GM21723 (cell line): ENCODE measurements at regions not wholly inside any gene's neighbourhood (a gene's known extent, or its start where the extent isn't known, plus 50 kb on each side); places are given as distances from the start of the nearest gene placed in this dataset.
"Not testable (repeated sequence)": the region's sequence is repeated elsewhere in the genome, so short reads cannot be mapped to it uniquely, and the experiment has no call there.

ENCODE experiments used
- ATAC-seq: cut with Tn5 transposase; IDR thresholded peaks from one replicate; pipeline ENCODE4 v1.9.1; 2021; ENCODE audit warnings: mild to moderate bottlenecking, moderate library complexity; ENCODE audit not compliant: unreplicated experiment

DNA sequence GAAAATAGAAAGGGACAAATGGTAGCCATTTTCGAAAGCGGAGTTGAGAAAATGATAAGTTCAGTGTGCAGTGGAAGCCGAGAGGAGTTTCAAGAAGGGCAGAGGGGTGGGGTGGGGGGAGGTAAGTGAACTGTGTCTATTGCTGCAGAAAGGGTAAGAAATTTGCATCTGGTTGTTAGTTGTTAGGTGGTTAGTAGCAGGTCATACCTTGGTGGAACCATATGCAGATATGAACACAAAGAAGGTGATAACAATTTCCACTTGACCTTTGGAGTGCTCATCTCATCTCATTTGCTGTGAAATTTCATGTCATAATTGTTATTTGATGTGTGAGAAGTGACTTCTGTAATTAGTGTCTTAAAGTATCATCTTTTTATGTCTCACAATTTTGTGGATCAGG, 288.2 kb downstream of the QKI start:
- ATAC-seq = no peak

- no peak for ATAC-seq
These were observed 287.2 kb downstream of the QKI start for GRCh38 chr6:163701762-163702161.

- ATAC-seq = no peak
These were observed 283.6 kb downstream of the QKI start for GRCh38 chr6:163698086-163698485.

DNA sequence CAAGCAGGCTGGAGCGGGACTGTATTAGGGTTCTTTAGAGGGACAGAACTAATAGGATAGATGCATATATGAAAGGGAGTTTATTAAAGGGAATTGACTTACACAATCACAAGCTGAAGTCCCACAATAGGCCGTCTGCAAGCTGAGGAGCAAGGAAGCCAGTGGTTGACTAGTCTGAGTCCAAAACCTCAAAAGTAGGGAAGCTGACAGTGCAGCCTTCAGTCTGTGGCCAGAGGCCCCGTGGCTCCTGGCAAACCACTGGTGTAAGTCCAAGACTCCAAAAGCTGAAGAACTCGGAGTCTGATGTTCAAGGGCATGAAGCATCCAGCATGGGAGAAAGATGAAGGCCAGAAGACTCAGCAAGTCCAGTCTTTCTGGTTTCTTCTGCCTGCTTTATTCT, 281.8 kb downstream of the QKI start:
- not testable (repeated sequence) for ATAC-seq

DNA sequence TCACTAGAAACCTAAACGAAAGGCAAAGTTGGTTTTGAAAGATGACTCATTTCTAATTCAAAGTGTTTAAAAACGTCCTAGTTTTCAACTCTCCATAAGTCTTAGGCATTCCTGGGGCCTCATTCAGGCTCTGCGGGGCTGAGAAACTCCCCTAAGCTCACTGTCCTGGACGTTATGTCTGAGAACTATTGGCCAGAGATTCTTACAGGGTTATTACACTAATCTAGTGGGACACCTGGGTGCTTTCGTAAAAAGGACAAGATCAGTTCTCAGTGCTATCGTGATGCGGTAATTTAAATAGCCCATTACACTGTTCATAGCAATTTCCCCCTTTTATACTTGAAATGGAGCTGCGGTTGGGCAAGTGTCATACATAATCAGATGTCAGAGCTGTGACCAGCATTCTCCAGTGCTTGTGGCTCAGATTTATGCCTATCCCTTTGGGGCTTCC, 280.9 kb downstream of the QKI start:
- ATAC-seq = no peak

DNA sequence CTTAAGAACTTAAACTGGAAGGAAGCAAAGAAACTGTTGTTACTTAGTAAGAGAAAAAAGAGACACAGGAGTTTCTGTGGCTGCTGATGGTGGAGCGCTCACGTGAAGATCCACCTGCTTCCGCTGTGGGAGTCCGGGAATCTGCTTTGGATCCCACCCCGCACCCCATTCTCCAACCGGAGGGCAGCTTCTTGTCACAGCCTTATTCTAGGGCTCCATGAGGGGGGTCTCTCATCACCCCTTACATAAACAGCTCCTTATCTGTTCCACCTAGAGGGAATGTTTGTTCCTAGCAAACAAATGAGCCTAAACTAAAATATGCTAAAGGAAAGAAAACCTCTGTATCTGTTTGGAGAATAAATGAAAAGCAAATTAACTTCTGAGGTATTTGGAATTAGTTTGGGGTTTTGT, 280.5 kb downstream of the QKI start:
- ATAC-seq = no peak

- ATAC-seq = no peak
These were observed 279.6 kb downstream of the QKI start for GRCh38 chr6:163694072-163694471.

- no peak for ATAC-seq
These were observed 276.5 kb downstream of the QKI start for GRCh38 chr6:163691049-163691448.

- ATAC-seq = no peak
These were observed 274.3 kb downstream of the QKI start for GRCh38 chr6:163688739-163689362.

- ATAC-seq = no peak
These were observed 272.6 kb downstream of the QKI start for GRCh38 chr6:163687075-163687474.

DNA sequence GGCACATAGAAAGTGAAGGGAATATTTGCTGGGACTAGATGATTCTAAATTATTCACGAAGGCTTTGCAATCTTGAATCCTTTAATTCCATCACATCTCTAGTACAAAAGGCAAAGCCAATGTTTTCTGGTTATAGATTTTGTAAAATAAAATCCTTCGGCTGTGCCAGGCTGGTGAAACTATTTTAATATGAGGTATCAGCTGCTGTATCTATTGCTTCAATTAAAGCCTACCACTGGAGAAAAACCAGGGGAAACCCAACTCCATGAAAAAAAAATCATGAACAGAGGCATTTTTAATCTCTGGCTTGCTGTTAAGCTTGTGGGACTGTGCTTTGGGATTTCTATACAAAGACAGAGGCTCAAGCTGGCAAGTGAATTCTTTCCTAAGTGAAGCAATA, 271.8 kb downstream of the QKI start:
- no peak for ATAC-seq

GRCh38 chr6:163683105-163683622, 268.6 kb downstream of the QKI start:
- ATAC-seq = no peak

- ATAC-seq = no peak
These were observed 265.2 kb downstream of the QKI start for GRCh38 chr6:163679753-163680152.

GRCh38 chr6:163679012-163679660, 264.6 kb downstream of the QKI start:
- no peak for ATAC-seq

- no peak for ATAC-seq
These were observed 261.1 kb downstream of the QKI start for GRCh38 chr6:163675611-163676010.

- ATAC-seq = no peak
These were observed 258.2 kb downstream of the QKI start for GRCh38 chr6:163672710-163673109.

DNA sequence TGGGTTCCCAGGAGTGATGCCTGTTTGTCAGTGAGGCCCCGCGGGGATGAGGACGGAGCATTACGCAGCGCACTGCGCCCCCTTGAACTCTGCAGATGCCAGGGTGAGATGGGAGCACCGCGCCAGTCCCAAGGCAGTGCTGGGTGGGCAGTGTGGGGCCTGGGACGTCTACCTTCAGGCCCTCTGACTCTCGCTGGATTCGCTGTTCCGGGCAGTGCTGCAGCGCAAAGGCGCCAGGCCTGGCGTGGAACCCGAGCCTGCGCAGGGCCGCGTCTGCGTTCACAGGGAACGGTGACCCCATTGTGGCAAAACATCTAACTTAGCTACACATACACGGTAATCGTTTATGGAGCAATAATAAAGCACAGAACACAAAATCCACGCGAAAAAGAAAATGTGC, 257.3 kb downstream of the QKI start:
- no peak for ATAC-seq

DNA sequence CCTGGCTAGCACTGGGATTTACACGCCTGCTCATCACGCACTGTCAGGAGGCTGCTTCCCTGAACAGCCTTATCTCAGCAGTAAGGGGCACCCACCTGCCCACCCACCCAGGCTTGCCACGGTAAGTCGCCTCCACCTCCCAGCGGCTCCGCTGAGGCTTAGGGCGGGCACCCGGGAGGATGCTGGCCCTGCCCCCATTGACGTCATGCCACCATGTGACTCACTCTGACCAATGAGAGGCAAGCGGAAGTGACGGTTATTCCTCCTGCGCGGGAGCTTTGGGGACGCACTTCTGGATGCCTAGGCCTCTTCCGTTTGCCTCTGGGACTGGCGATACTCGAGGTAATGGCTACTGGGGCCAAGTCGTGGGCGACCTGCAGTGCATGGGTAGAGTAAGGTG, 256.8 kb downstream of the QKI start:
- ATAC-seq = no peak

DNA sequence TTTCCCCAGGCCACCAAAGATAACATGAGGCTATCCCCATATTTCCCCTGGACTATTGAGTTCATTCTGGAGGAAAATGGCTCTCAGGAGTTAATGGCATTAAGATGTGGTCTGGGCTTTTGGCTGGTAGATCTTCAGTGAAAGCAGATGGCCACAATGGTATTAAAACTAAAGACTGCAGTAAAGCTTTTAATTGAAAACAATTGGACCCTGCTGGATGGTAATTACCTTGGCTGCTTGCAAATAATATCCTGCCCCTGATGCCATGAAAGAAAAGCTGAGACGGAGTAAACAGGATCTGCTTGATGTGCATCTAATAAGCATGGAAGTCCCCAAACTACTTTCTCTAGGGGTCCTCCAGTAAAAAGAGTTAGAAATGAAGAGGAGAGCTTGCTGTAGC, 255.8 kb downstream of the QKI start:
- ATAC-seq = no peak

GRCh38 chr6:163668061-163668426, 253.5 kb downstream of the QKI start:
- ATAC-seq = peak; percentile 66

DNA sequence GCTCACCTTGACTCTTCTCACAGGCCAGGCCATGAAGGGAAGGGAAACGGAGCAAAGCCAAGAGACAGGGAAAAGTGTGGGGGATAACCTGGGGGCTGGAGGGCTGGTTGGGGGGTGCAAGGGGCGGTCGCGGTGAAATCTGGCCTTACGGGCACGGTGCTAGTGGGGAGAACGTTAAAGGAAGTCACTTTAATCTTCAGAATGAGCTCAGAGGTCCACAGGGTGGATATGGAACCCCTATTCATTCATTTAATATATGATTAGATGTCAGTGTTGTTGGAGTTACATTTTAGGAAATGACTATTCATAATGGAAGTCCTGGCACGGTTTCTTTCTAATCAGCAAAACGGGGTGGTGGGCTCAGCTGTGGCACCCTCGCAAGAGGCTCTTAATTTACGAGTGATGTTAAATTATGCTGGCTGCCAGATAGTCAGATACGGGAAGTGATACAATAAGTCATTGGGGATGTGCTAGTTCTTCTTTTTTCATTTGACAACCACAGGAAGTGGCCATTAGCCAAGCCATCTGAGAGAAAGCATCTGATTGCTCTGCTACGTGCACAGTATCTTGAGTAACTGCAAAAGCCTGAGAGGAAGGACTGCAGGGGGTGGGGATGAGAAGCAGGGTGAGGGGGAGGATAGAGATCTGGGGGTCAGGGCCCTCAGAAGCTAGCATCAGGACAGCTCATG, 253.0 kb downstream of the QKI start:
- peak; percentile 97 for ATAC-seq

DNA sequence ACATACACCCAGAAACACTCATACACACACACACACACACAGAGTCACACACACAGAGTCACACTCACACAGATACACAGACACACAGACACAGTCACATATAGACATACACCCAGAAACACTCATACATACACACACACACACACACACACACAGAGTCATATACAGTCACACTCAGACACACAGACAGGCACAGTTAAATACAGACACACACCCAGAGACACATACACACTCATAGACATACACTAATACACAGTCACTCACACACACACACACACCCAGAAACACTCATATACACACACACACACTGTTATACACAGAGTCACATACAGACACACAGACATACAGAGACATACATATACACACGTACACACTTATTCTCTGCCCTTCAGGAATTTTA, 250.9 kb downstream of the QKI start:
- no peak for ATAC-seq
